HG03558 (cell line): ENCODE measurements at regions not wholly inside any gene's neighbourhood (a gene's known extent, or its start where the extent isn't known, plus 50 kb on each side); places are given as distances from the start of the nearest gene placed in this dataset.

Experiments
- ATAC-seq: cut with Tn5 transposase; IDR thresholded peaks from one replicate; pipeline ENCODE4 v1.9.1; 2021; ENCODE audit warnings: moderate number of reproducible peaks; ENCODE audit not compliant: unreplicated experiment; ENCODE audit errors: extremely low read depth

DNA sequence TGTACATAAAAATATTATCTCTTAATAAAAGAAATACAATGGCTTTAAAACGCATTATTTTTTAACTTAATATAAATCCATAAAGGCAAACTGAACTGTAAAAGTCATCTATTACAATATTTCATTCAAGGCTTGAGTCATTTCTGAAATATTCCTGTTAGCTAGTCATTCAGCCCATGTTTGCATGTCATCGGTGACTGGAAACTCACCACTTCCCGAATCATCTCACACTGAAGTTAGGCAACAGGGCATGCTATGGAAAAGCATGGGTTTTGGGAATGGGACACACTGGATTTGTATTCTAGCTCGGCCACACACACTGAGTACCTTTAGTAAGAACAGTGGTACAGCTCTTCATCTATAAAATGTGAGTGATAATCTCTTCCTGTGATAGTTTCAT is 691.1 kb upstream of the C9orf72 start:
- ATAC-seq, result no peak

GRCh38 chr9:28267351-28267750 is 694.1 kb upstream of the C9orf72 start:
- ATAC-seq, result no peak

DNA sequence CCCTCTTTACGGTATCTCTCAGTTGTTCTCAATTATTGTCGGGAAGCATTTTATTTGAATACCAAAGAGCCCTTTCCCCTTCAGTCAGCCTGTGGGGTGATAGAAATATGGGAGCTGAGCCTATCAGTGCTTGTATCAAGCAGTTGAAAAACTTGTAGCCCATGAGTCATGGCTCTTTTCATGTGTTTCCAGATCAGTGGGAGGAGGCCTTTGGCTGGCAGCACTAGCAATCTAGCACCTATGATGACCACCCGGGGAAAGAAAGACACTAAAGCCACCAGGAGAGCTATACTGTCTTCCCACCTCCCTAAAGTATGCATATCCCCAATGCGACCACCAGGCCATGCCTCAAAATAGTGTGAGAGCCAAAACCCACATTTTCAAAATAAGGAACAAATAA is 696.9 kb upstream of the C9orf72 start:
- no peak for ATAC-seq

DNA sequence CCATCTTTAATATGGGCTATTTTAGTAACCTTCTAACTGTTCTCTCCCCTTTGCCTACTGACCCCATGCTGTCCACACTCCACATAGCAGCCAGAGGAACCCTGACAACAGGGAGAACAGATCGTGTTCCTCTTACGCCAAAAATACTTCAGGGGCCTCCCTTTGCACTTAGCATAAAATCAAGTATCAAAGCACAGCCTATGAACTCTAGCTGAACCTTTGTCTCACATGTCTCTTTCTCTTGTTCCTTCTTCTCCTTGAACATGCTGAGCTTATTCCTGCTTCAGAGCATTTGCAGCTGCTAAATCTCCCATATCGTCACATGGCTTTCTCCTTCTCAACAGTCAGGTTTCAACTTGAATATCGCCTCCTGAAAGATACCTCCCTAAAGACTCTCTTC is 698.8 kb upstream of the C9orf72 start:
- ATAC-seq, result no peak

DNA sequence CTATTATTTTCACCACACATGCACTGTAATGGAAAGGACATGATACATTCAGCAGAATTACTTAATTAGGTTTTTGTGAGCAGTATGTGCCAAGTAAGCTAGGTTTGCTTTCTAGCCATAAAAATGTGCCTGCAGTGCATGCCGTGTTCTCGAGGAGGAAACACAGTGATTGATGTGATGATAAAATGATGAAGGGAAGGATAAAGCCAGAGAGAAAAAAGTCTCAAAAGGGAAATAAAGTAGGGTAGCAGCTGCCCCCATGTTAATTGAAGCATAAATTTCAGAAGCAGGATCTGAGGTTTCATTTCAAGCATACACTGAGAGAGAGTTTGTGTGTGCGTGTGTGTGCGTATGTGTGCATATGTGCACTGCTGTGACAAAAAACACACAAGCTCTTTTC is 714.2 kb upstream of the C9orf72 start:
- ATAC-seq, result no peak

DNA sequence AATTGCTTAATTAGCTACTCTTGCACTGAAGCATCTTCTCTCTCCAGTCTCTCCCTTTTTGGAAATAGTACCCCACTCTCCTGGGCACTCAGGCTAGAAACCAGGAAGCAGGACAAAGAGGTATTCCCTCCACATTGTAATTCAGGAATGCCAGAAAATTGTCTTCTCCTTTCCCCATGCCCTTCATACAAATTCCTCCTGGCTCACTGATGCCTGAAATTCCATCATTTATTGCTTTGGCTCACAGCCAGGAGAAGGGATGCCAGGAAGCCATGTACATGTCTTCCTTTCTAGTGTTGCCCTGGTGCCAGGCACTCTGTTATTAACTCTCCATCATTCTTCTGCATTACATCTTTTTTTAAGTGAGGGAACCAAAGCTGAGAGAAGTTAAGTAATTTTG is 716.5 kb upstream of the C9orf72 start:
- no peak for ATAC-seq

GRCh38 chr9:28293369-28294090 is 720.2 kb upstream of the C9orf72 start:
- ATAC-seq, result no peak

- ATAC-seq, result no peak
Observed at GRCh38 chr9:28301281-28301680, 728.0 kb upstream of the C9orf72 start.

GRCh38 chr9:28317745-28318144 is 744.5 kb upstream of the C9orf72 start:
- ATAC-seq, result no peak

DNA sequence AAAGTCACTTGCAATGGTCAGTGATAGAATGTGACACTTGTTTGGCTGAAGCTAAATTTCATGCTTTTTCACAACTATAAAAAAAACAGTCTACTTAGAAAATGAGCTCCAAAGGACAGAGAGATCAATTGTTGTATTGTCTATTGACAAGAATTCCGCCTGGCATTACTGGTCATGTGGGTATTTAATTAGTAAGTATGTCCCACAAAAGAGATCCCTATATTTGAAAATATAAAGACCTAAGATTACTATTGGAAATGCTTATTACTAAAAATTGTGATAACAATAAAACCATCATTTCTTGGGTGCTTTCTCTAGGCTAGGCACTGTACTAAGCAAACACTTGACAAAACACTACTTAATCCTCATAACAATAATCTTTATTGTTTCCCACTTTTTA is 745.2 kb upstream of the C9orf72 start:
- no peak for ATAC-seq

DNA sequence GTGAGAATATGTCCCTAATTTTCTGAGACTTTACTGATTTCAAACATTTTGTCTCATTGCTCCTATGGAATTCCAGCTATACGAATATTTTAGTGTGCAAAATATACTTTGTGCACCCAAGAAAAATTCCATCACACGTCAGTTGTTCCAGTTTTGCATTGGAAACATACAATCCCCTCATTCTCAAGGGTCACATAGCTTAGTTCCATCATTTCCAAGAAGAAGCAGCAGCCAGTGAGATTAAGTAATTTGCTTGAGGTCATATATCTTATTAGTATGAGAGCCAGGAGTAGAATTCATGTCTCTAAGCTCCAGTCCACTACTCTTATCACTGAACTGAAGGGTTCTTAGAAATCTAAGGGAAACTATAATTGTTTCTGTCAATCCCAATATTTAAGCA is 746.7 kb upstream of the C9orf72 start:
- no peak for ATAC-seq

DNA sequence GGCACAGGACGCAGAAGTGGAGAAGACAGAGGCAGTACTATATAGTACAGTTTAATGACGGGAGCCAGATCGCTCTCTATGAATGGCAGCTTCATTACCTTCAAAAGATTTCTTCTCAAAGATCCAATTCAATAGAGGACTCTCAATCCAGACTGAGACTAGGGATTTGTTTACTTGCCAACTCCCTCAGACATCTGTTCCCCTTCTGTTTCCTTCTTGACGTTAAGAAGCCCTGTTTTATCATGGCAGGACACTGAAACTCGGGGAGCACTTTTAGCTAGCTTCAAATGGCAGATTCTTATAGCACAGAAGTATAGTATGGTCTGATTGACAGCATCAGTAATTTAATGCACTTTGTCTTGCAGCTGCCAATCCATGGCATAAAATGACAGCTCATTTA is 747.3 kb upstream of the C9orf72 start:
- no peak for ATAC-seq

DNA sequence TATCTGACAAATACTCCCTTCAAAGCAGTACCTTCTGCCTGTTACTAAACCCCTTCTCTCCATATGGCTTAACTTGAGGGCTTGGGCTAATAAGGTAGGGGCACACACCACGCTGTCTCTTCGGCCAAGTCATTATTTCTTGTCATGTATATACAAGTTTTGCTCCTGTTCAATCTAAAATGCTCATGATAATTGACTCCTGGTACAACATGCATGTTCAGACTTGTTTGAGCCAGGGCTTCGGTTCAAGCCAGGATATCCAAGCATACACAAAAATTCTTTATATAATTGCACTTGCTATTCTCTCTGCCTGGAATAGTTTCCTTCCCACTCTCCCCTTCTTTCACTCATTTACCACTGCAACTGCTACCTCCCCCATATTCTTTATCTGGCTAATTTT is 756.0 kb upstream of the C9orf72 start:
- ATAC-seq, result no peak

DNA sequence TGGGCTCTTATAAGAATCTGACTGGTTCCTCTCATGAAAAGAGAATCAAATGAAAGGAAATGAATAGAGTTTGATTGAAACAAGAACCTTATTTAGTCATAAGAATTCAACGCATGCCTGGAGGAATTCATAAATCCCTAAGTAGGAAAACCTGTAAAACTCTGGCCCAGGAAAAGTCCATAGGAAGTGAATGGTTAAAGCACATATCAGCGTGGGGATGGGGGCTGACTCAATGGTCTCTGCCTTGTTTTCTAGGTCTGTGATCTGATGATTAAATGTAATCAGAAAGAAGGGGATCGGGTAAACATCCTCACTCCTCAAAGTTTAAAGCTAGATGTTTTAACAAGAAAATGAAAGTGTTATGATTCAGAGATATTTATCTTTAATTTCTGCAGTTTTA is 759.4 kb upstream of the C9orf72 start:
- ATAC-seq, result no peak

DNA sequence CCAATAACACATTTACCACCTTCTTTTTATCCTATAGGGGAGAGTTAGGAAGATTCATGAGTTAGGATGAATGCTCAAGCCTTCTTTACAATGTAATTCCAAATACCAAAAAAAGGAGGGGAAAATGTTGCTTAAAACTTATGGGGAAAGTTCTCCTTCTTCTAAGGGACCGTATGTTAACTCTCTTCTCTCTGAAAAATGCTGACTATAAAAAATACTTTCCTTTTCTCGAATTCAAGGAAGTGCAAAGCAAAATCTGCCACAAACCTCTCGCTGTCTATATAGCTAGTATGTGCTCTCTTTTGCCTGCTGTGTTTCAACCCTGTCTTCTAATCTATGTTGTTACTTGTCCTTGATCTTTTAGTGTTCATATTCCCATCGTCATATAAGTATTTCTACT is 768.6 kb upstream of the C9orf72 start:
- ATAC-seq, result no peak

DNA sequence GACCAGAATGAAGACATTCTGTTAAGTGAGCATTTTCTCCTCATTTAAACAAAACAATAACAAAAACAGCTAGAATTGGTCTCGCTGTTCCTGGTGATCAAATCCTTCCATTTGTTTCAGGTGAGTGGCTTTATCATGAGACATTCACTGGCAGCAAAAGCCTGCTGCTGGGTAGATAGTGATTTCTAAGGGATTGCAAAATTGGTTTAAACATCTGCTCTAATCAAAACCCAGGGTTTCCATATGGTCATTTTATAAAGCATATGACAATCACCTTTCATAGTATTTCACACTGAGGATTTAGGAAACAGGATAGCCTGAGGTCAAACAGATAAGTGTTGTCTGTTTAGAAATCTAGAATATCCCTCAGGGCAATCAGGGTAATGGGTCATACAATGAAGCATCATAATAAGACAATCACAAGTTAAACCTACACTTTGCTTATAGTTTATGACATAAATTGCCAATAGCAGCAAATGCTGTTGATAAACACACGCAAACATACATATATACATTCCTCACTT is 769.6 kb upstream of the C9orf72 start:
- no peak for ATAC-seq

- ATAC-seq, result no peak
Observed at GRCh38 chr9:28363151-28363562, 789.9 kb upstream of the C9orf72 start.

DNA sequence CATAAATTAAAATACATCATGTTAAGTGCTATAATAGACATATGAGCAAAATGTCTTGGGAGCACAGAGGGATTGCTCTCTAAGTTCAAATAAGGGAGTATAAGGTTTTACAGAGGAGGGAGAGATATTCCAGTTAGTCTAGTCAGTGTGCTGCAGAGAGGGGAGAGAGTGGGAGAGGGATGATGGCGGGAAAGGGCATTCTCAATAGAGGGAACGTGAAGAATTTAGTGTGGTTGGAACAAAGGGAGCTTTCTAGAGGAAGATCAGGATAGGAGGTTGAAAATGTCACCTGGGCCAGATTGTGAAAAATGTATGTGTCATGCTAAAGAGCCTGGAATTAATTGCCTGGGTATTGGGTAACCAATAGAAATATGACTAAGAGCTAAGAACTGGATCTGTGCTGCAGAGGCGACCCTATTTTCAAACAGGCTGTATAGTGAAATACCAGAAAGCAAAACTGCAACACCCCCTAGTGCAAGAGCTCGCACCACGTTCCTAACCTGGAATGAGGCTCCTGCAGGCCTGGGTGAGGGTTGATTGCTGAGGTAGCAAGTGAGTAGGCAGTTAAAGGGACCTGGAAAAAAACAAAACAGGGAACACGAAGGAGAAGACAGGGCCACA is 791.8 kb upstream of the C9orf72 start:
- no peak for ATAC-seq

DNA sequence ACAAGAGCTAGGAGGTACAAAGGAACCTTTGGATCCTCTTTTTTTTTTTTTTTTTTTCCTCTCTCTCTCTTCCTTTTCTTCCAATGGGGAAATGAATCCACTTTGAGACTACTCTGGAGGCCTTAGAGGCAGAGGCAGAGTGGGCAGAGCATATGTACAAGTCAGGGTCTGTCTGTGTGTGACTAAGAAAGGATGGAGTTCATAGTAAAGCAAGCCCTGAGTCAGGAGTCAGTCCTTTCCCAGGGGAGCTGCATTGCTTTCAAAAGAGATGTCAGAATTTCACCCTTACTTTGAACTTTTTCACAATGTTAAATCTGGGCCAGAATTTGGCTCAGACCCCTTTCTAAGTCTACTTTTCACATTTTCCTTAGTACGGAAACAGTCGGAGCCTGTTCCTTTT is 792.4 kb upstream of the C9orf72 start:
- no peak for ATAC-seq

- ATAC-seq, result no peak
Observed at GRCh38 chr9:28378231-28378630, 805.0 kb upstream of the C9orf72 start.

DNA sequence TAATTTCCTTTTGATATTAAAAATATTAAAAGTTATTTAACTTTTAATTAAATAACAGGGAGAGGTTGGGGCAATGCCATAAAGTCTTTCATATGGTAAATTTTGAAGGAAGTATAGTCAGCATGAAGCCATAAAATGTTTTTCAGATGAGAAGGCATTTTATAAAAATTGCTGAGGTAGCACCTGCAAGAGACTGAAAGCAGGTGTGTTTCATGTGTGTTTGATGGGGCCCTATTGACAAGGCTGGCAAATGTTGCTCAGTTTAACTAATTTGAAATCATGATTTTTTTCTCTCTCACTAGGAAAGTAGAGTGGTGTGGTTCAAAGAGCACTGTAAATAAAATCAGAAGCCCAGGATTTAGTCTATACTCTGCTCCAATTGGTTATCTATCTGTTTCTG is 805.8 kb upstream of the C9orf72 start:
- ATAC-seq, result no peak

GRCh38 chr9:28389411-28389810 is 816.1 kb upstream of the C9orf72 start:
- ATAC-seq, result no peak
